ENCODE measurements at regions not wholly inside any gene's neighbourhood (a gene's known extent, or its start where the extent isn't known, plus 50 kb on each side); places are given as distances from the start of the nearest gene placed in this dataset.

GRCh38 chr1:30120245-30121000, 603.0 kb downstream of the MATN1 start:
- no peaks in the 10 kb centered on the region for H3K9me3 ChIP-seq (ENCODE audit: control insufficient read depth in 4 of 4, low read length in 3 of 4)
- no peaks in the 10 kb centered on the region for H3K36me3 ChIP-seq (ENCODE audit: control insufficient read depth in 4 of 4, insufficient read depth in 3 of 4, low read depth in 1 of 4, low read length in 3 of 4)
- DNase-seq (ENCODE audit: low spot score) = no peak
- TF ChIP-seq MAX (IDR thresholded peaks at IDR 0.05) (no peak), JUND (IDR thresholded peaks at IDR 0.05) (no peak), ZBTB33 (IDR thresholded peaks at IDR 0.05) (no peak), HNF4G (IDR thresholded peaks at IDR 0.05) (no peak), EGR1 (IDR thresholded peaks at IDR 0.05; ENCODE audit: low read depth in 2 of 2) (no peak), FOXA2 (IDR thresholded peaks at IDR 0.05) (no peak), YY1 (IDR thresholded peaks at IDR 0.05) (no peak), REST (IDR thresholded peaks at IDR 0.05) (no peak), RXRA (IDR thresholded peaks at IDR 0.05) (no peak), SP1 (IDR thresholded peaks at IDR 0.05) (no peak), FOXA1 (IDR thresholded peaks at IDR 0.05) (no peak), HNF4A (conservative IDR thresholded peaks at IDR 0.05) (no peak)
- H3K9ac ChIP-seq (ENCODE audit: low read depth in 1 of 2, low read length in 2 of 2) = no peak overlapping the region
- 85% methylated on average over 16 of the region's 16 CpGs for WGBS
- no peaks in the 10 kb centered on the region for H3K27me3 ChIP-seq (ENCODE audit: control insufficient read depth in 4 of 4, insufficient read depth in 4 of 4, low read length in 3 of 4)
- H3K4me3 ChIP-seq (ENCODE audit: low read depth in 1 of 3, low read length in 3 of 3) = no peak overlapping the region
- H3K4me1 ChIP-seq (ENCODE audit: control insufficient read depth in 4 of 4, insufficient read depth in 4 of 4, low read length in 3 of 4) = no peaks in the 10 kb centered on the region
- no peak overlapping the region for H3K27ac ChIP-seq (ENCODE audit: low read depth in 1 of 2, low read length in 2 of 2)

GRCh38 chr1:30117685-30118084, 605.7 kb downstream of the MATN1 start:
- Histone ChIP-seq H3K27me3 (ENCODE audit: control insufficient read depth in 4 of 4, insufficient read depth in 4 of 4, low read length in 3 of 4) (no peaks in the 10 kb centered on the region), H3K4me1 (ENCODE audit: control insufficient read depth in 4 of 4, insufficient read depth in 4 of 4, low read length in 3 of 4) (no peaks in the 10 kb centered on the region), H3K27ac (ENCODE audit: low read depth in 1 of 2, low read length in 2 of 2) (no peak overlapping the region), H3K9me3 (ENCODE audit: control insufficient read depth in 4 of 4, low read length in 3 of 4) (no peaks in the 10 kb centered on the region), H3K36me3 (ENCODE audit: control insufficient read depth in 4 of 4, insufficient read depth in 3 of 4, low read depth in 1 of 4, low read length in 3 of 4) (no peaks in the 10 kb centered on the region), H3K9ac (ENCODE audit: low read depth in 1 of 2, low read length in 2 of 2) (no peak overlapping the region), H3K4me3 (ENCODE audit: low read depth in 1 of 3, low read length in 3 of 3) (no peak overlapping the region)
- TF ChIP-seq RAD21 (IDR thresholded peaks at IDR 0.05) = no peak
- no peak for TF ChIP-seq GABPA (IDR thresholded peaks at IDR 0.05 in 1 of 2, conservative IDR thresholded peaks at IDR 0.05 in 1 of 2)
- TF ChIP-seq NR2F2 (IDR thresholded peaks at IDR 0.05) = no peak
- TF ChIP-seq RXRA (IDR thresholded peaks at IDR 0.05) = no peak
- TF ChIP-seq ATF3 (IDR thresholded peaks at IDR 0.05) = no peak
- TF ChIP-seq JUND (IDR thresholded peaks at IDR 0.05) = no peak
- TF ChIP-seq FOXA2 (IDR thresholded peaks at IDR 0.05) = no peak
- TF ChIP-seq SP1 (IDR thresholded peaks at IDR 0.05) = no peak
- TF ChIP-seq EGR1 (IDR thresholded peaks at IDR 0.05; ENCODE audit: low read depth in 2 of 2) = no peak
- no peak for TF ChIP-seq CTCF (IDR thresholded peaks at IDR 0.05; ENCODE audit: low read depth, low read length, missing input control)
- TF ChIP-seq MAX (IDR thresholded peaks at IDR 0.05) = no peak
- TF ChIP-seq REST (IDR thresholded peaks at IDR 0.05) = no peak
- no peak for TF ChIP-seq YY1 (IDR thresholded peaks at IDR 0.05)
- TF ChIP-seq HNF4G (IDR thresholded peaks at IDR 0.05) = no peak
- no peak for TF ChIP-seq FOXA1 (IDR thresholded peaks at IDR 0.05)
- no peak for TF ChIP-seq HNF4A (conservative IDR thresholded peaks at IDR 0.05)
- WGBS = 85% methylated on average over 4 of the region's 4 CpGs
- no peak for DNase-seq (ENCODE audit: low spot score)
